Immature natural killer cell (primary cell): ENCODE measurements at regions not wholly inside any gene's neighbourhood (a gene's known extent, or its start where the extent isn't known, plus 50 kb on each side); places are given as distances from the start of the nearest gene placed in this dataset.

ENCODE experiments used
- DNase-seq, 3 donors: peaks; one replicate each; pipeline ENCODE4 v3.0.0; 2022; ENCODE audit warnings: mixed read lengths in 1 of 3
- H3K27ac Mint-ChIP-seq, 6 donors: one replicate each; pipeline ENCODE4 v1.8.0; 2020; ENCODE audit warnings: mixed read lengths in 6 of 6, mild to moderate bottlenecking in 5 of 6, inconsistent platforms in 4 of 6, moderate library complexity in 3 of 6
- H3K27me3 Mint-ChIP-seq, 3 donors: one replicate each; pipeline ENCODE4 v1.8.0; 2020 to 2021; ENCODE audit warnings: low read depth in 3 of 3, mild to moderate bottlenecking in 3 of 3, mixed read lengths in 3 of 3, moderate library complexity in 3 of 3, inconsistent platforms in 1 of 3
- H3K36me3 Mint-ChIP-seq, 3 donors: one replicate each; pipeline ENCODE4 v1.8.0; 2020; ENCODE audit warnings: mixed read lengths in 3 of 3, inconsistent platforms in 2 of 3, mild to moderate bottlenecking in 2 of 3
- H3K4me1 Mint-ChIP-seq, 2 donors: one replicate each; pipeline ENCODE4 v1.8.0; 2020; ENCODE audit warnings: inconsistent platforms in 2 of 2, mild to moderate bottlenecking in 2 of 2, mixed read lengths in 2 of 2, moderate library complexity in 1 of 2
- H3K4me3 Mint-ChIP-seq, 5 donors: one replicate each; pipeline ENCODE4 v1.8.0; 2020; ENCODE audit warnings: mild to moderate bottlenecking in 5 of 5, mixed read lengths in 5 of 5, inconsistent platforms in 3 of 5, moderate library complexity in 3 of 5
- H3K9me3 Mint-ChIP-seq, 6 donors: one replicate each; pipeline ENCODE4 v1.8.0; 2020; ENCODE audit warnings: mild to moderate bottlenecking in 6 of 6, mixed read lengths in 6 of 6, inconsistent platforms in 4 of 6, moderate library complexity in 3 of 6

GRCh38 chr12:98185606-98186005 is 329.8 kb upstream of the TMPO start:
- no peak for DNase-seq
- H3K27ac Mint-ChIP-seq = no peak overlapping the region
- no peaks in the 10 kb centered on the region for H3K9me3 Mint-ChIP-seq
- H3K4me3 Mint-ChIP-seq = no peak overlapping the region
- peaks cover 0 to 4% (median 0%) of the 10 kb centered on the region in 3 donors for H3K27me3 Mint-ChIP-seq
- H3K36me3 Mint-ChIP-seq = no peaks in the 10 kb centered on the region
- H3K4me1 Mint-ChIP-seq = no peaks in the 10 kb centered on the region

- Mint-ChIP-seq H3K4me1 (no peaks in the 10 kb centered on the region), H3K36me3 (no peaks in the 10 kb centered on the region), H3K4me3 (no peak overlapping the region), H3K27ac (no peak overlapping the region), H3K27me3 (peaks cover 0 to 4% (median 0%) of the 10 kb centered on the region in 3 donors), H3K9me3 (no peaks in the 10 kb centered on the region)
- no peak for DNase-seq
Observed at GRCh38 chr12:98188650-98189077, 326.7 kb upstream of the TMPO start.

- Mint-ChIP-seq H3K27me3 (peaks cover 0 to 5% (median 4%) of the 10 kb centered on the region in 3 donors), H3K27ac (no peak overlapping the region), H3K36me3 (no peaks in the 10 kb centered on the region), H3K4me3 (no peak overlapping the region), H3K4me1 (no peaks in the 10 kb centered on the region), H3K9me3 (peaks cover 0 to 3% (median 0%) of the 10 kb centered on the region in 6 donors)
- DNase-seq = no peak
Observed at GRCh38 chr12:98194591-98194990, 320.8 kb upstream of the TMPO start.

GRCh38 chr12:98198261-98198982 is 317.0 kb upstream of the TMPO start:
- DNase-seq = no peak
- H3K27ac Mint-ChIP-seq = no peak overlapping the region
- no peak overlapping the region for H3K4me3 Mint-ChIP-seq
- H3K27me3 Mint-ChIP-seq = peaks cover 0 to 5% (median 3%) of the 10 kb centered on the region in 3 donors
- peaks cover 0 to 3% (median 0%) of the 10 kb centered on the region in 3 donors for H3K36me3 Mint-ChIP-seq
- H3K4me1 Mint-ChIP-seq = no peaks in the 10 kb centered on the region
- peaks cover 0 to 5% (median 0%) of the 10 kb centered on the region in 6 donors for H3K9me3 Mint-ChIP-seq

GRCh38 chr12:98208816-98209215 is 306.6 kb upstream of the TMPO start:
- H3K27ac Mint-ChIP-seq = no peak overlapping the region
- no peak overlapping the region for H3K4me3 Mint-ChIP-seq
- H3K4me1 Mint-ChIP-seq = no peaks in the 10 kb centered on the region

GRCh38 chr12:98211909-98212695 is 303.3 kb upstream of the TMPO start:
- Mint-ChIP-seq H3K4me3 (no peak overlapping the region), H3K4me1 (no peaks in the 10 kb centered on the region), H3K27me3 (peaks cover 4 to 10% (median 4%) of the 10 kb centered on the region in 3 donors), H3K9me3 (peaks cover 0 to 5% (median 0%) of the 10 kb centered on the region in 6 donors), H3K36me3 (no peaks in the 10 kb centered on the region), H3K27ac (no peak overlapping the region)
- DNase-seq = no peak

More at GRCh38 chr12:98208816-98209215, 306.6 kb upstream of the TMPO start:
- H3K36me3 Mint-ChIP-seq = no peaks in the 10 kb centered on the region
- peaks cover 4 to 10% (median 4%) of the 10 kb centered on the region in 3 donors for H3K27me3 Mint-ChIP-seq
- H3K9me3 Mint-ChIP-seq = peaks cover 2 to 8% (median 3%) of the 10 kb centered on the region in 6 donors
- no peak for DNase-seq

- Mint-ChIP-seq H3K36me3 (no peaks in the 10 kb centered on the region), H3K9me3 (peaks cover 0 to 3% (median 0%) of the 10 kb centered on the region in 6 donors)
Observed at GRCh38 chr12:98213556-98213955, 301.8 kb upstream of the TMPO start.

GRCh38 chr12:98217257-98217656 is 298.1 kb upstream of the TMPO start:
- H3K36me3 Mint-ChIP-seq = no peaks in the 10 kb centered on the region
- no peak overlapping the region for H3K4me3 Mint-ChIP-seq
- H3K4me1 Mint-ChIP-seq = no peaks in the 10 kb centered on the region
- DNase-seq = no peak
- peaks cover 3 to 9% (median 4%) of the 10 kb centered on the region in 3 donors for H3K27me3 Mint-ChIP-seq
- peaks cover 0 to 5% (median 0%) of the 10 kb centered on the region in 6 donors for H3K9me3 Mint-ChIP-seq
- no peak overlapping the region for H3K27ac Mint-ChIP-seq

More at GRCh38 chr12:98213556-98213955, 301.8 kb upstream of the TMPO start:
- DNase-seq = no peak
- Mint-ChIP-seq H3K4me1 (no peaks in the 10 kb centered on the region), H3K4me3 (no peak overlapping the region), H3K27me3 (peaks cover 4 to 8% (median 4%) of the 10 kb centered on the region in 3 donors), H3K27ac (no peak overlapping the region)

GRCh38 chr12:98220636-98221035 is 294.8 kb upstream of the TMPO start:
- H3K27ac Mint-ChIP-seq = no peak overlapping the region
- no peaks in the 10 kb centered on the region for H3K36me3 Mint-ChIP-seq
- DNase-seq = no peak
- H3K4me1 Mint-ChIP-seq = no peaks in the 10 kb centered on the region
- peaks cover 3 to 6% (median 3%) of the 10 kb centered on the region in 3 donors for H3K27me3 Mint-ChIP-seq
- peaks cover 0 to 5% (median 0%) of the 10 kb centered on the region in 6 donors for H3K9me3 Mint-ChIP-seq
- no peak overlapping the region for H3K4me3 Mint-ChIP-seq

GRCh38 chr12:98221243-98221808 is 294.1 kb upstream of the TMPO start:
- H3K4me1 Mint-ChIP-seq = no peaks in the 10 kb centered on the region
- H3K36me3 Mint-ChIP-seq = no peaks in the 10 kb centered on the region
- H3K27ac Mint-ChIP-seq = no peak overlapping the region
- DNase-seq = no peak
- H3K27me3 Mint-ChIP-seq = peaks cover 3% of the 10 kb centered on the region in 3 donors
- H3K9me3 Mint-ChIP-seq = peaks cover 0 to 3% (median 0%) of the 10 kb centered on the region in 6 donors
- H3K4me3 Mint-ChIP-seq = no peak overlapping the region

GRCh38 chr12:98222135-98222534 is 293.3 kb upstream of the TMPO start:
- Mint-ChIP-seq H3K4me1 (no peaks in the 10 kb centered on the region), H3K27ac (no peak overlapping the region), H3K9me3 (peaks cover 0 to 2% (median 0%) of the 10 kb centered on the region in 6 donors), H3K36me3 (no peaks in the 10 kb centered on the region), H3K27me3 (peaks cover 3% of the 10 kb centered on the region in 3 donors), H3K4me3 (no peak overlapping the region)
- no peak for DNase-seq

GRCh38 chr12:98224584-98225221 is 290.7 kb upstream of the TMPO start:
- no peak overlapping the region for H3K27ac Mint-ChIP-seq
- H3K9me3 Mint-ChIP-seq = peaks cover 0 to 2% (median 0%) of the 10 kb centered on the region in 6 donors
- no peak overlapping the region for H3K4me3 Mint-ChIP-seq
- H3K27me3 Mint-ChIP-seq = peaks cover 3% of the 10 kb centered on the region in 3 donors
- H3K36me3 Mint-ChIP-seq = no peaks in the 10 kb centered on the region
- no peaks in the 10 kb centered on the region for H3K4me1 Mint-ChIP-seq
- no peak for DNase-seq

GRCh38 chr12:98227162-98227561 is 288.2 kb upstream of the TMPO start:
- H3K4me1 Mint-ChIP-seq = no peaks in the 10 kb centered on the region
- H3K9me3 Mint-ChIP-seq = no peaks in the 10 kb centered on the region
- H3K27me3 Mint-ChIP-seq = peaks cover 0 to 3% (median 1%) of the 10 kb centered on the region in 3 donors
- H3K4me3 Mint-ChIP-seq = no peak overlapping the region
- H3K36me3 Mint-ChIP-seq = no peaks in the 10 kb centered on the region
- H3K27ac Mint-ChIP-seq = no peak overlapping the region
- no peak for DNase-seq
